Inferior parietal cortex (tissue), 1 donor: ENCODE measurements at regions not wholly inside any gene's neighbourhood (a gene's known extent, or its start where the extent isn't known, plus 50 kb on each side); places are given as distances from the start of the nearest gene placed in this dataset.
"Not testable (repeated sequence)": the region's sequence is repeated elsewhere in the genome, so short reads cannot be mapped to it uniquely, and the experiment has no call there.

Experiments used
- DNase-seq: peaks from one replicate; pipeline ENCODE4 v3.0.0-alpha.2; 2016; ENCODE audit errors: extremely low spot score

DNA sequence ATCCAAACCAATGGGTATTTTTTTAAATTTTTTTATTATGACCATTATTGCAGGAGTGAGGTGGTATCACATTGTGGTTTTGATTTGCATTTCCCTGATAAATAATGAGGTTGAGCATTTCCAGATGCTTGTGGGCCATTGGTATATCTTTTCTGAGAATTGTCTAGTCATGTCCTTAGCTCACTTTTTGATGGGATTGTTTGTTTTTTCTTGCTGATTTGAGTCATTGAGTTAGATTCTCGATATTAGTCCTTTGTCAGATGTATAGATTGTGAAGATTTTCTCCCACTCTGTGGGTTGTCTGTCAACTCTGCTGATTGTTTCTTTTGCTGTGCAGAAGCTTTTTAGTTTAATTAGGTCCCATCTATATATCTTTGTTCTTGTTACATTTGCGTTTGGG lies 388.9 kb downstream of the DAD1 start:
- not testable (repeated sequence) for DNase-seq

DNA sequence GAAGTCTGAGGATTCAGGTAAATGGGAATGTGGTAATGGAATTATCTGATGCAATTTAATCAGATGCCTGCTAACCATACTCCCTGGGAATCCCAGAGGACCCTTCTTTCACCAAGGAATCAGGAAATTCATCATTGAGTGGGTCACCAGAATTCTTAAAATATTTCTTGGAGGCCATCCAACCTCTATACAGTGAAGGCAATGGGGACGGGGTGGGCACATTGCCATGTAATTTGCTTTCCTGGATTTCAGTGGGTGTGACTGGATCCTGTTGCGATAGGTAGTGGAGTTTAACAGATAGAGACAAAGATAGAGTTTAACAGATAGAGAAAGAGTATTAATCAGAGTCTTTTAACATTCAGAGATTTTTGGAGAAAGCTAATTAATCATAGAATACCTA lies 394.4 kb downstream of the DAD1 start:
- DNase-seq: no peak

DNA sequence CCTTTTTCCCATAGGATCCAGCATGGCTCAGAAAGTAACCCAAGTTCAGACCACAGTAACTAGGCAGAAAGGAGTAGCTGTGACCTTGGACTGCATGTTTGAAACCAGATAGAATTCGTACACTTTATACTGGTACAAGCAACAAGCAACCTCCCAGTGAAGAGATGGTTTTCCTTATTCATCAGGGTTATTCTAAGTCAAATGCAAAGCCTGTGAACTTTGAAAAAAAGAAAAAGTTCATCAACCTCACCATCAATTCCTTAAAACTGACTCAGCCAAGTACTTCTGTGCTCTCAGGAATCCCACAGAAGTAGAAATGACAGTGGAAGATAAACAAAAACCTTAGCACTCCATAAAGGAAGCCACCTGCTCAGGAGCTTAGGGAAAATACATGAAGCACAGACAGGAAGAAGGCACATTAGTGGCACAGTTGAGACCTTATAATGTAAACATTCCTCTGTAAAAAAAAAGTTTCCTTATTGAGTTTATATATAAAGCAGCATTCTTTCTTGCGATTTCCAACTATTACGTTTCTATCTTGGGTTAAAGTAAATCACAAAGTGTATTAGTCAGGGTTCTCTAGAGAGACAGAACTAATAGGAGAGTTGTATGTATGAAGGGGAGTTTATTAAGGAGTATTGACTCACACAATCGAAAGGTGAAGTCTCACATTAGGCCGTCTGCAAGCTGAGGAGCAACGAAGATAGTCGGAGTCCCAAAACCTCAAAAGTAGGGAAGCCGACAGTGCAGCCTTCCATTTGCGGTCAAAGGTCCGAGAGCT lies 398.4 kb downstream of the DAD1 start:
- DNase-seq: no peak

- DNase-seq: no peak
These were observed 399.1 kb downstream of the DAD1 start for GRCh38 chr14:22189881-22190280.

- DNase-seq: no peak
These were observed 400.7 kb downstream of the DAD1 start for GRCh38 chr14:22188318-22188717.

- no peak for DNase-seq
These were observed 403.2 kb downstream of the DAD1 start for GRCh38 chr14:22185789-22186188.

- no peak for DNase-seq
These were observed 403.8 kb downstream of the DAD1 start for GRCh38 chr14:22185191-22185590.

DNA sequence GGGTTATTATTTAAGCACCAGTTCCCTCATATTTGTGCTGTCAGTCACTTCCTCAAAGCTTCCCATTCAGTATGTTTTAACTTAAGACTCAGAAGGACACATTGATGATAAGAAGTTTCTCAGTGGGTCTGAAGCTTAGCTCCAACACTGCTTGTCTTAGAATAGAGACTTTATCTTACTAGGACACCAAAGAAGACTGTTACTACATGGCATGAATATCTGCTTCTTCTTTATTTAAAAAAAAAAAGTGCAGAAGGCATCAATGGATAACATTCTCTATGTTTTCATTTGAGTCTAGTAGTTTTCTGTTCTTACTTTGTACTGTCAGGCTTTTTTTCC lies 404.2 kb downstream of the DAD1 start:
- DNase-seq: no peak

- DNase-seq: no peak
These were observed 404.7 kb downstream of the DAD1 start for GRCh38 chr14:22184157-22184829.

DNA sequence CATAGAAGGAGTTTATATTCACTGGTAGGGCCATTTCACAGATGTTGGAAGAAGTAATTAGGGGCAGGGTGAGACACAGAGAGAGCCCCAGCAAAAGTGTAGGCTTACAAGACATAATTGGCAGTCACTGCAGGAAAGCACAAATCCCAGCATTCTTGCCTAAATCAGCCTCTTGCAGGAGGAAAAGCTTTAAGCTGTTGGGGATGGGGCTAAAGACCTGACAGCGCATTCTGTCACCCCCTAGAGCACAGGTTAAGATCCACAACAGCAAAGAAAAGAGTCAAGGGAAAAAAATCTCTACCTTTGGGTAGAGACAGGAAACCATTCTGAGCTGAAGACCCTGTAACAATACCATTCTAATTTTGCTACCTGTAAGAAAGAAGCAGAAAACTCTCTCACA lies 409.0 kb downstream of the DAD1 start:
- DNase-seq: no peak

GRCh38 chr14:22179190-22179589 lies 409.8 kb downstream of the DAD1 start:
- DNase-seq: no peak

DNA sequence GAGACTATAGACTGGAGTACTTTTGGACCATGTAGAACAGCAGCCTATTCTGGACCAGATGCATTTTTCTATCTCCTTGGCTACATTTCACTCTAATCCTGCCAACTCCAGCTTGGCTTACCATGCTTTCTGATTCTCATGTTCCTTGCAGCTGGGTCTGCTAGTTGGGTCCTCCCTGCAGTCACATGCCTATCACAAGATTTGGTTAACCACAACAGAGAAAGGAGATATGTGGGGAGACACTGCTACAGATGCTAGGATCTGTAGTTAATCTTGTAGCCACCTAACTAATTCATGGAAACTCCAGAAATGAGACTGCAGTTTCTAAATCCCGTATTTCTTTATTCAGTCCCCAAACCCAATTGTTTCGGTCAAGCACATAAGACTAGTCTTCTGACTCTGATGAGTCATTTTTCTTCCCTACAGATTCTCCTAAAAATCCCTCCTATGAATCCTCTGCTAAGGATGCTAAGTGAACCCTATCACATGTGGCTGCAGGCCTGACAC lies 410.6 kb downstream of the DAD1 start:
- DNase-seq: no peak

DNA sequence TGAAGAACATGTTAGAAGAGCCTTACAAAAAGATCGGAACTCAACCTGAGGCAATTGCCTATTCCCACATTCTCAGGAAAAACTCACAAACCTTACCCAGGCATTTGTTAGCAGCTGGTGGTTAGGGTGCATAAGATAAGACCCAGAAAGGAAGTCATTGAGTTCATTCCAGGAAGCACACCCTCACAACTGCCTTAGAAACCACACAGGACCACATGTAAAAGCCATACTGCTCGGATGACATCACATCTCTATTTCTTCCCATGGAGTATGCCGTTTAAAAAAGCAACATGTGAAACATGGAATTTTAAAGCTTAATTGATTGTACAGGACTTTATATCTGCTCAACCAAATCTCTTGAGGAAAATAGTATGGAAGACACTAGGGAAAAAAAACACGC lies 411.2 kb downstream of the DAD1 start:
- DNase-seq: no peak

GRCh38 chr14:22176957-22177356 lies 412.1 kb downstream of the DAD1 start:
- DNase-seq: no peak

DNA sequence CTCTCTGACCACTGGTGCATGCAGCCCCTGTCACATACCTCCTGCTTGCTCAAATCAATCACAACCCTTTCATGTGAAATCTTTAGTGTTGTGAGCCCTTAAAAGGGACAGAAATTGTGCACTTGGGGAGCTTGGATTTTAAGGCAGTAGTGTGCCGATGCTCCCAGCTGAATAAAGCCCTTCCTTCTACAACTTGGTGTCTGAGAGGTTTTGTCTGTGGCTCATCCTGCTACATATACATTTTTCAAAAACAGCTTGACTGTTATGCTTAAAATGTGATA lies 413.8 kb downstream of the DAD1 start:
- DNase-seq: not testable (repeated sequence)

GRCh38 chr14:22174412-22175277 lies 414.4 kb downstream of the DAD1 start:
- DNase-seq: no peak

DNA sequence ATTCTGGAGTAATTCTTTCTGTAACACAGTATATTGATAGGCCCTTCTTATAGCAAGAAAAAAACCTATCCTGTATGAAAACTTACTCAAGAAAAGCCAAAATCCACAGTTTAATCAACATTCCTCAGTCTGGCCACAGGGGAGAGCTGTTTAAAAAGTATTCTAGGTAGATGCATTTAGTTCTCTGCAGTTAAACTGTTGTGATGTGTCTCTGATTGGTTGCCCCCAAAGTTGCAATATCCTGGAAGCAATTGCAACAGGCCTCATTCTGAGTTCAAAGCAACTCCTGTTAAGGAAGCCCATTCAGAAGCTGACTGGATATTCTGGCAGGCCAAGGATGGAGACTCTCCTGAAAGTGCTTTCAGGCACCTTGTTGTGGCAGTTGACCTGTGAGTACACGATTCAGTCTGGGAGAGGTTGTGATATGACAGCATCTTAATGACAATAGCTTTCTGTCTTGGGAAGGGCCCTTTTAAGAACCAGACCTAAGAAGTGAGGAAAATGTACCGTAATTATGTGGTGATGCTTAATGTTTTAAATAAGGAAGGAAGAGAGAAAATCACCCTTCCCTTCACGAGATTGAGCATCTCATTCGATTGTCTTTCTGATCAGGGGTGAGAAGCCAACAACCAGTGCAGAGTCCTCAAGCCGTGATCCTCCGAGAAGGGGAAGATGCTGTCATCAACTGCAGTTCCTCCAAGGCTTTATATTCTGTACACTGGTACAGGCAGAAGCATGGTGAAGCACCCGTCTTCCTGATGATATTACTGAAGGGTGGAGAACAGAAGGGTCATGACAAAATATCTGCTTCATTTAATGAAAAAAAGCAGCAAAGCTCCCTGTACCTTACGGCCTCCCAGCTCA lies 420.7 kb downstream of the DAD1 start:
- no peak for DNase-seq

DNA sequence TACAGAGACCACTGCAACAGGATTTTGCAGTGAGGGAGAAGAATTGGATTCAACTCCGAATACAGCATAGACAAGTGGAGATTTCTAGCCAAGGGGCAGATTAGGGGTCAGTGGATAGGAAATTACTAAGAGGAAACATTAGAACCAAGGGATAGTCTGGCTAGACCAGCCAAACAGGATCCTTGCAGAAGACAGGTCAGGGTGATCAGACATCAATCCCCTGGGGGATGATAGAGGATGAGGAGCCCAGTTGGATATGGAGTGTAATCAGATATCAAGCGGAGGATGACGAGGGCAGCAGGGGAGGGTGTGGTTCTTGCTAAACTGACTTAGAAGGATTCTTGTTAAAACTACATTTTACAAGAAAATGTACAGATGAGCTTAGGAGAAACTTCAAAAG lies 424.4 kb downstream of the DAD1 start:
- no peak for DNase-seq

DNA sequence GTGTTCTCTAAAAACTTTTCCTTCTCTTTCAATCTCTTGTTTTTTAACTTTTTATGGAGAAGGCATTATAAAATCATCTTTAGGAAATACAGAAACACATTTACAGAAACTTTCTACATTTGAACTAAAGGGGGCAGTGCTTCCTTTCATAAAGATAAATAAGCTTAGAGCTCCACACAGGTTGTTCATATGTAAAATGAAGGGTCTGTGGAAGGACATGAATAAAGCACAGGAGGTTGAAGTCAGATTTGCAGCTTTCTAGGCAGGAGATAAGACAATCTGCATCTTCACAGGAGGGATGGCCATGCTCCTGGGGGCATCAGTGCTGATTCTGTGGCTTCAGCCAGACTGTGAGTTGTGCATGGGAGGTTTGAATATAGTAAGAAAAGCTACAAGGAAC lies 426.0 kb downstream of the DAD1 start:
- no peak for DNase-seq

- no peak for DNase-seq
These were observed 429.1 kb downstream of the DAD1 start for GRCh38 chr14:22159957-22160356.

- DNase-seq: no peak
These were observed 429.9 kb downstream of the DAD1 start for GRCh38 chr14:22159099-22159498.

DNA sequence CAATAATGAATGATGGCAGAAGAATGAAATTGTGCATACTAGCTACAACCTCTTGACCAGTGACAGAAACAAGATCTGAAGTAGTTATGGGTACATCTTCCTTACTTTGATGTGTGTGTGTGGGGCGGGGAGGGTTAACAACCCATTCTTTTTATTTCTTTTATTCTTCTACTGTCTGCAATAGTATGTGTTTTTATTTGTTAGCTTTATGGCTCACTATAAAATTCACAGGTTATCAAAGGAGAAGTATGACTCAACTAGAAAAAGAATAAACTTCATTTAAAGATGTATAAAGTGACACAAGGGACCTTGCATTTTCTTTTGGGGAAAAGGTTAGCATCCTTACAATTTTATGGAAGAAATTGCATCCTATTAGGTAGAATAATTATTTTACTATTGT lies 430.5 kb downstream of the DAD1 start:
- no peak for DNase-seq
